CD4-positive, alpha-beta T cell treated with Interleukin-15 for 4 hours (primary cell): ENCODE measurements at regions not wholly inside any gene's neighbourhood (a gene's known extent, or its start where the extent isn't known, plus 50 kb on each side); places are given as distances from the start of the nearest gene placed in this dataset.
A peak's percentile ranks its signal among the peaks of the same experiment; 100 is the strongest.

Experiments
- DNase-seq: peaks from one replicate; pipeline ENCODE4 v3.0.0-alpha.2; 2020; ENCODE audit warnings: low spot score

DNA sequence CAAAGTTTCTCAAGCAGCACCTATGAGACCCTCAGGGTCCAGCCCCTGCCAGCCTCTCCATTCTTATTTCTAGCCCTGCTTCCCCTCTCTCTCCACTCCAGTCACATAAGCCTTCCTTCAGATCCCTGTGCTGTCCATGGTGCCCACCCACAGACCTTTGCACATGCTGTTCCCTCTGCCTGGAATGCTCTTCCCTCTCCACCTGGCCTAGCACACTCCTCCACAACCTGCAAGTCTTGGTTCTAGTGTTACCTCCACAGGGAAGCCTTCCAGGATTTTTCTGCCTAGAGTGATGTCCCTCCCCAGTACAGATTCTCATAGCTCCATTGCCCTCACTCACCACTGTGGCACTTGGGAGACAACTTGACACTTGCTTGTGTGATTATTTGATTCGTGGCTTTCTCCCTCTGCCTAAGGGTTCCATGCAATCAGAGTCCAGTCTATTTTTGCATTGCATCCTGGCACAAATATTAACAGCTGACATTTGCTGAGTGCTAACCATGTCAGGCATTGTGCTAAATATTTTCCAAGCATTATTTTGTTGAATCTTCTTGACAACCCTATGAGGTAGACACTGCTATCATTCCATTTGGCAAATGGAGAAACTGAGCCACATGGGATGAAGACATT is 127.3 kb downstream of the SYF2 start:
- no peak for DNase-seq

GRCh38 chr1:25103164-25103795 is 129.0 kb downstream of the SYF2 start:
- DNase-seq, result no peak

DNA sequence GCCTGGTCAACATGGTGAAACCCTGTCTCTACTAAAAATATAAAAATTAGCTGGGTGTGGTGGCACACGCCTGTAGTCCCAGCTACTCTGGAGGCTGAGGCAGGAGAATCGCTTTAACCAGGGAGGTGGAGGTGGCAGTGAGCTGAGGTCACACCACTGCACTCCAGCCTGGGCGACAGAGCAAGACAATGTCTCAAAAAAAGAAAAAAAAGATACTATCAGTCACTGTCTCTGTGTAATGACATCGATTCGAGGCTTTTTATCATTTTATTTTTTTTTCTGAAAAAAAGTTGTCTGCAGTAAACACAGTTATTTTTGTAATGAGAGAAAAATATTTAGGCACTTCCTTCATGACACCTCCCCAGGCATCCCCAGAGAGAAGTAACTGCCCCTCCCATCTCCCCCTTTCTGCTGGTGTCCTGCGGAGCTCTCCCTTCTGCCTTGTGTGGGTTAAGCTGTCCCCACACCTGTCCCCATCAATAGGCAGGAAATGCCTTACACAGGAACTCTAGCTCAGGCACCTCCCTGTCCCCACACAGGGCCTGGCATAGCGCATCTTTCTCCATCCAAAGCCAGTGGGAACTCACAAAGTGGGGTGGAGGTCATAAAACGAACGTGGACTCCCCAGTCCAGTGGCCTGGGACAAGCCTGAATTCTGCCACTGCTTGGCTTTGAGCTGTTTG is 132.0 kb downstream of the SYF2 start:
- peak; percentile 10 for DNase-seq

GRCh38 chr1:25099343-25099951 is 132.9 kb downstream of the SYF2 start:
- peak; percentile 41 for DNase-seq

- DNase-seq, result no peak
Observed at GRCh38 chr1:25098717-25099116, 133.6 kb downstream of the SYF2 start.

DNA sequence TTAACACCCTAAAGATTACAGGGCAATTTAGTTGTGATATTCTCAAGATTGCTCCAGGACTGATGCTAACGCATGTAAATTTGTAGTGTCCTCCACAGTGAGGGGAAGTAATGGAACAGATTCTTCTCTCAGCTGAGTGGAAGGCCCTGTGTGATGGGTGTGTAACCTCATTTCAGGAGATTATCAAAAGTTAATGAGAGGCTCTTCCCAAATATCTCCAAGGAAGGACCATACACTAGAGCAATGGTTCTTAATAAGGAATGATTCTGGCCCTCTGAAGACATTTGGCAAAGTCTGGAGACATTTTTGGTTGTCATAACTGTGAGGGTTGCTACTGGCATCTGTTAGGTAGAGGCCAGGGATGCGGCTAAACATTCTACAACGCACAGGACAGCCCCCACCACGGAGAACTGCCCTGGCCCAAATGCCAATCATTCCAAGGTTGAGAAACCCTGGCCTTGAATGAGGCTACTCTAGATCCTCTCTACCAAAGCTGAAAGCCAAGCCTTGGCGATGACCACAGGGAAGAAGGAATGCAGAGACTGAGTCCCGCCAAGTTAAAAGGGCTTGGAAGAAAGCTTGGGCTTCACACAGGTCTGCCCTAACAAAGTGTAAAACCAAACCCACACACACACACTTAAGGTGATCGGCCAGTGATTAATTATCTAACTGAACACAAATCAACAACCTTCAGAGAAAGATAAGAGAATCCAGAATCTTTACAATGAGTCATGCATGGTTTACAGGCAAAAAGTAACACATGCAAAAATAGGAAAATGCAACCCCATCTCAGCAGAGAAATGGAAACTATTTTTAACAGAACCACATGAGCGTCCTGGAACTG is 135.8 kb downstream of the SYF2 start:
- no peak for DNase-seq

DNA sequence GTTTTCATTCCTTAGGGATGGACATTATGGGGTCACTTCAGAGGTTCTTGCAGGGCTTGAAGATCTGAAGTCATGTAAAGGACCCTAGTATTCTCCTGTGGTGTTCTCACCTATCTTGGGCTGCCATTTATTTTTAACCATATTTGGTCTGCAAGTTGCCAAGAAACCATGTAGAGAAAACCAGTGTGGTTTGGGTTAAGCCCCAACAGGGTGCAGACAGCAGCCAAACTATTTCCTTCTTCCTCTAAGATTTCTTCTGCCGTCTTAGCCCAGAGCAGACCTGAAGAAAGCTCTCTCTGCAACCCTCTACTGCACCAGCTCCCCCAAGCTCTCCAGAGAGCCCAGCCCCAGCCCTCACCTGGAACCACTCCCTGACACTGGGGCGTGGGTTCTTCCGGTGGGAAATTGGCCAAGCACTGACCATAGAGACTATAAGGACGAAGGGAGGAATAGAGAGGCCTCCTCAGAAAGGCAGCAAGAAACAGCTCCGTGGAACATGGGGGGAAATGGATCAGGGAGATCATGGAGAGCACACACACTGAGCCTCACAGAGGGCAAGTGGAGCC is 136.6 kb downstream of the SYF2 start:
- DNase-seq, result peak; percentile 35

- DNase-seq, result no peak
Observed at GRCh38 chr1:25094995-25095394, 137.3 kb downstream of the SYF2 start.

- DNase-seq, result no peak
Observed at GRCh38 chr1:25094229-25094628, 138.1 kb downstream of the SYF2 start.

DNA sequence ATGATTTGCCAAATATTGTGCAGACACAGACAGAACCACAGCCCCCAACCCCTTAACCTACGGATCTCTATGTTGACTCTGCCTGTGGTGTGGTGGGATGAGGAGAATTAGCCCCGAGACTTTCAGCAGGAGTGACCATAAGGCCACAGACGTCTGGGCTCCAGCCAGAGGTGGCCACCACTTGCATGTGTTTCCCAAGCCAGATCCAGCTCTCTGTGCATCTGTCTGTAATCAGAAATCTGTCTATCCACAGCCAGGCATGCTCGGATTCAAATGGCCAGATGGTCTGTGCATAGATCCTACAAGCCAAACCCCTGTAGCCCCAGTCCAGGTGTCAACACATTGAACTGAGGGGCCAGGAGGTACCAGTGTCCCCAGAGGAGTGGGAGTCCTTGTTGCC is 140.6 kb downstream of the SYF2 start:
- DNase-seq, result no peak

DNA sequence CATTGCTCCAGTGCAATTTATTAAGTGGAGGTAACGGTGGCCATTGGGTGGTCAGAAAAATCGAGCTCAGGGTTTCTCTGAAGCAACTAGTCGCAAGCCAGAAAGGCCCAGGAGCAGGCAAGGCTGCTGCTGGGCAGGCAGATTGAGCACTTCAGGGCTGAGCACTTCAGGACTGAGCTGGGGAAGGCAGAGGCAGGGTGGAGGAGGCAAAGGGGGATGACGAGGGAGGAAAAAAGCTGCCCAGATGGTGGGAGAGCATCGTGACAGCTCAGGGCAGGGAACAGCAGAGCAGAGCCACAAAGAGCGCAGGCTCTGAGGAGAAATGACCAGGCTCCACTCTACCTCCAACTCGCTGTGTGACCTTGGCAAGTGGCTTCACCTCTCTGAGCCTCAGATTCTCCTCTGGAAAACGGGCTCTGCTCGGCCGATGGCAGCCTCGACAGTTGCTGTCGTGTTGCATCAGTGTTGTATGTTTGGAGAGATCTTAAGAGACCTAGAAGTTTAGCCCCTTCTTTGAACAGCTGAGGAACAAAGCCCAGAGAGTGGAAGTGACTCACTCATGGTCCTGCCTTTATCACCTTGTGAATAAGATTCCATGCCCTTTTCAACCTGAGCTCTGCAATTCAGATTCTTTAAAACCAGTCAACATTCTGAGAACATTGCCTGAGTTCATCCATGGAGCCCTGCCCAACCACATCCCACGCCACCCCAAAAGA is 141.4 kb downstream of the SYF2 start:
- no peak for DNase-seq

- no peak for DNase-seq
Observed at GRCh38 chr1:25089772-25090171, 142.5 kb downstream of the SYF2 start.

- no peak for DNase-seq
Observed at GRCh38 chr1:25088946-25089345, 143.4 kb downstream of the SYF2 start.

- no peak for DNase-seq
Observed at GRCh38 chr1:25088180-25088701, 144.1 kb downstream of the SYF2 start.

DNA sequence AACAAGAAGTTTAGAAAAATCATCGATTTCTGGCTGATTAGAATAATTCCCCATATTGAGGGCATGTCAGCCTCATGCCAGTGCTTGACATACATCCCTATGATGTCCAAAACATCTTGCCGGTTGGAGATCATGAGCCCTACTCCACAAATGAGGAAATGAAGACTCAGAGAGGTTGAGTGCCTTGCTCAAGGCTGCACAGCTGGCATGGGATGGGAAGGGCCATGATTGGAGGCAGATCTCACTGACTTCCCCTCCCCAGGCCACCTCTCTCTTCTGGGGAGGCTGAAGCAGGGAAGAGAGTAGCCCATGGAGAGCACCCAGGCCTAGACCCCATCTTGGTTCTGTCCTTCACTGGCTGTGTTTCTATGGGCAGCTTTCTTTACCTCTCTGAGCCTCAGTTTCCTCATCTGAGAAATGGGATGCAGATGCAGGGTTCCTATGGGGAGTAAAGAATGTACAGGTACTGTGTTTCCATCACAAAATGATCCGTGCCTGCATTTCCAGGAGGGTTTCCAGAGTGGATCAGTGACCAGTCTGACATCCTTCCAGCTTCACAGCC is 145.7 kb downstream of the SYF2 start:
- DNase-seq, result no peak

DNA sequence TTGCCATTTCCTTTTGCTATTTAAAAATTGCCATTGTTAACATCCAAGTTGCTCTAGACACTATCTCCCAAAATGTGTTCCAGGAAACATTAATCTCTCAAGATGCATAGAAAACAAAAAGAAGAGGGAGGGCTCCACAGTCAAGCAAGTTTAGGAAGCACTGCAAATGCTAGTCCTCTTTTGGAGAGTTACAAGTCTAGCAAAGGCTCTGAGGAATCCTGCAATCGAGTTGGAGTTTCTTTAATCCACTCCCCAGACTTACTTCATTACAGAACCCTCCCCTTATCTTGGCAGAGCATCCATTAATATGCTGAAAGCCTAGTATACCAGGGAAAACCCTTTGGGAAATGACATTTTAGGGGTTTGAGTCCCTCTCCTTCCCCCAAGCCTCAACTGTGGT is 147.9 kb downstream of the SYF2 start:
- no peak for DNase-seq

GRCh38 chr1:25083481-25084345 is 148.6 kb downstream of the SYF2 start:
- no peak for DNase-seq

DNA sequence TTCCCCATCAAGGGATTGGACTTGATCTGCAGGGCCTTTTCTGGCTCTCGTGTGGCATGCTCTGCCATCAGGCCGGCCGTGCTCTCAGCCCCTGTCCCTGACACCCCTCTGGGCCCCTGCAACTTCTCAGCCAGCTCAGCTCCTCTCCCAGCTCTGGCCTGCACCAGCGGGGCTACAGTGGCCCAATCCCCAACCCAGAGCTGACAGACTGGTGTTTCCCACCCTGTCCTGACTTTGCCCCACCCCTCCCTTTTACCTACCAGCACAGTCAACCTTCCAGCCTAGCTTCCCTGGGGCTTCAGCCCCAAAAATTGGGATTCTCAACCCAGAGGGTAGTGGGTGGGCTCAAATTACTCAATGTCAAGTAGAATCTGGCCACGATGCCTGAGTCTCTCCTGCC is 149.3 kb downstream of the SYF2 start:
- DNase-seq, result no peak

DNA sequence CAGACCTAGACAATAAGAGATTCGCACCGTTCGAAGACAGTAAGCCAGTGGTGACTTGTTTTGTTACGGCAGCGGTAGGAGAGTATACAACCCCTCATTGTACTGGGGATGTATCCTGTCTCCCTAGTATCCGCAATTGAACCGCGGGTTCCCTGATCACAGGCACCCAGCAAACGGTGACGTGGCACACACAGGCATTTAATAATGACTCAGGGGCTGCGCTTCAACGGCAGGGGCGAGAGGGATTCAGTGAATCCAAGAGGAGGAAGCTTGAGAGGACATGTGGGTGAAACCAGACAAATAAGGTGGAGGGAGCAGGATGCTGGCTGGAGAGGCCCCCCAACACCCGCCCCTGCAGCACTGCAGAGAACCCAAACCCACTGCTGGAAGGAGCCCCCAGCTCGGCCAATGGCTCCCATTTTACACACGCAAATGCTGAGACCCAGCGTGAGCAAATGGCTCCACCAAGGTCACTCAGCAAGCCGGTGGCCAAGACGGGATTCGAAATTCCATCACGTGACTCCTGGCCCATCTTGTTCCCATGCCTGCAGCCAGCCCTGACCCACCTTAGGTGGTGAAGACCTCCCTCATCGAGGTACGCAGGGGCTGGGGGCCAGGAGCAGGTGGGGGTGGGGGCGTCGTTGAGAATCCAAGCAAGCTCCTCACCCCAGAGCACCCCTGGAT is 149.9 kb downstream of the SYF2 start:
- no peak for DNase-seq
